ENCODE measurements at regions not wholly inside any gene's neighbourhood (a gene's known extent, or its start where the extent isn't known, plus 50 kb on each side); places are given as distances from the start of the nearest gene placed in this dataset.

DNA sequence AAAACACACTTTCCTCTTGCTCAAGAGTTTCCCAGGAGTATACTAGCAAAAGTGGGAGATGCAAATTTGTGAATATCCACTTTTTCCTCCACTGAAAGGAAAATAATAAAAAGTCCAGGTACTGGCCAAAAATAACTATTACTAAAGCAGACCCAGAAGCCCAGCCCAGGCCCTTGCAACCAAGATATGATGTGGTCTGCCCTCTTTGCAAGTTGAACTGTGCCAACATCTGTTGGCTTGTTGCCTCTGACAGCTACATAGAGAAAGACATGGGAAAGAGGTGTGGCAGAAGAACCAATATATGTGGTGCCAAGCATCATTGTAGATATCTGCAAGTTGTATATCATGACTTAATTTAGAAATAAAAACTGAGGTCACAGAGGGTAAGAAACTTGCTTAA is 78.4 kb upstream of the JAG1 start:
- intact Hi-C loops (cut with micrococcal nuclease; ENCODE audit: unreplicated experiment) (no loop called here), in situ Hi-C loops (cut with HindIII; ENCODE audit: extremely low pct_ligation_motif_present, low pct_unique_long_range_greater_than_20kb) (no loop called here)
- ATAC-seq (no peak), FAIRE-seq (no peak), DNase-seq (ENCODE audit: low spot score) (no peak)
- H3K27me3 ChIP-seq (ENCODE audit: control insufficient read depth in 1 of 2, insufficient read depth in 2 of 2, low read length in 2 of 2), result no peaks in the 10 kb centered on the region
- no peak for TF ChIP-seq HNRNPH1 (optimal IDR thresholded peaks at IDR 0.05; ENCODE audit: low read depth, low read length)
- TF ChIP-seq ZMYM2 (CRISPR knock-in tag; IDR thresholded peaks at IDR 0.05), result no peak
- TF ChIP-seq FOXJ3 (CRISPR knock-in tag; IDR thresholded peaks at IDR 0.05; ENCODE audit: borderline replicate concordance), result no peak
- TF ChIP-seq, protein P1, sequence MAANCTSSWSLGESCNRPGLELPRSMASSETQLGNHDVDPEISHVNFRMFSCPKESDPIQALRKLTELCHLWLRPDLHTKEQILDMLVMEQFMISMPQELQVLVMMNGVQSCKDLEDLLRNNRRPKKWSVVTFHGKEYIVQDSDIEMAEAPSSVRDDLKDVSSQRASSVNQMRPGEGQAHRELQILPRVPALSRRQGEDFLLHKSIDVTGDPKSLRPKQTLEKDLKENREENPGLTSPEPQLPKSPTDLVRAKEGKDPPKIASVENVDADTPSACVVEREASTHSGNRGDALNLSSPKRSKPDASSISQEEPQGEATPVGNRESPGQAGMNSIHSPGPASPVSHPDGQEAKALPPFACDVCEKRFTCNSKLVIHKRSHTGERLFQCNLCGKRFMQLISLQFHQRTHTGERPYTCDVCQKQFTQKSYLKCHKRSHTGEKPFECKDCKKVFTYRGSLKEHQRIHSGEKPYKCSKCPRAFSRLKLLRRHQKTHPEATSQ (CRISPR knock-in tag; IDR thresholded peaks at IDR 0.05; ENCODE audit: borderline replicate concordance), result no peak
- TF ChIP-seq ZNF350 (CRISPR knock-in tag; IDR thresholded peaks at IDR 0.05; ENCODE audit: borderline replicate concordance, low read depth), result no peak
- no peak for TF ChIP-seq ZNF567 (CRISPR knock-in tag; IDR thresholded peaks at IDR 0.05; ENCODE audit: borderline replicate concordance)
- no peak for TF ChIP-seq NR3C1 (CRISPR knock-in tag; IDR thresholded peaks at IDR 0.05)
- TF ChIP-seq SALL1 (CRISPR knock-in tag; IDR thresholded peaks at IDR 0.05), result no peak
- TF ChIP-seq FOXK1 (CRISPR knock-in tag; IDR thresholded peaks at IDR 0.05; ENCODE audit: borderline replicate concordance, low read depth), result no peak
- TF ChIP-seq, protein P2, sequence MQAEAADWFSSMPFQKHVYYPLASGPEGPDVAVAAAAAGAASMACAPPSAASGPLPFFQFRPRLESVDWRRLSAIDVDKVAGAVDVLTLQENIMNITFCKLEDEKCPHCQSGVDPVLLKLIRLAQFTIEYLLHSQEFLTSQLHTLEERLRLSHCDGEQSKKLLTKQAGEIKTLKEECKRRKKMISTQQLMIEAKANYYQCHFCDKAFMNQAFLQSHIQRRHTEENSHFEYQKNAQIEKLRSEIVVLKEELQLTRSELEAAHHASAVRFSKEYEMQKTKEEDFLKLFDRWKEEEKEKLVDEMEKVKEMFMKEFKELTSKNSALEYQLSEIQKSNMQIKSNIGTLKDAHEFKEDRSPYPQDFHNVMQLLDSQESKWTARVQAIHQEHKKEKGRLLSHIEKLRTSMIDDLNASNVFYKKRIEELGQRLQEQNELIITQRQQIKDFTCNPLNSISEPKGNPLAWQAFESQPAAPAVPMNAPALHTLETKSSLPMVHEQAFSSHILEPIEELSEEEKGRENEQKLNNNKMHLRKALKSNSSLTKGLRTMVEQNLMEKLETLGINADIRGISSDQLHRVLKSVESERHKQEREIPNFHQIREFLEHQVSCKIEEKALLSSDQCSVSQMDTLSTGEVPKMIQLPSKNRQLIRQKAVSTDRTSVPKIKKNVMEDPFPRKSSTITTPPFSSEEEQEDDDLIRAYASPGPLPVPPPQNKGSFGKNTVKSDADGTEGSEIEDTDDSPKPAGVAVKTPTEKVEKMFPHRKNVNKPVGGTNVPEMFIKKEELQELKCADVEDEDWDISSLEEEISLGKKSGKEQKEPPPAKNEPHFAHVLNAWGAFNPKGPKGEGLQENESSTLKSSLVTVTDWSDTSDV (CRISPR knock-in tag; IDR thresholded peaks at IDR 0.05), result no peak
- no peak for TF ChIP-seq TBL1XR1 (IDR thresholded peaks at IDR 0.05; ENCODE audit: borderline replicate concordance, low read length, partially characterized antibody)
- no peak for TF ChIP-seq XRCC5 (optimal IDR thresholded peaks at IDR 0.05; ENCODE audit: low read length)
- TF ChIP-seq ZSCAN21 (CRISPR knock-in tag; IDR thresholded peaks at IDR 0.05; ENCODE audit: borderline replicate concordance), result no peak
- TF ChIP-seq HNRNPL (IDR thresholded peaks at IDR 0.05; ENCODE audit: low read depth, low read length), result no peak
- no peak for TF ChIP-seq ZNF44 (CRISPR knock-in tag; IDR thresholded peaks at IDR 0.05)
- no peak overlapping the region for H3K4me2 ChIP-seq (ENCODE audit: low read depth, low read length)
- CTCF ChIA-PET (ENCODE audit: low intra/inter-chr PET ratio, low total read pairs), result no interaction called here
- no peaks in the 10 kb centered on the region for H3K9me3 ChIP-seq (ENCODE audit: low read length)
- no TSS peak for BruUV-seq (replicated peaks)
- H3K9ac ChIP-seq (ENCODE audit: insufficient read depth, low read depth, low read length), result no peak overlapping the region
- no peak overlapping the region for H3K4me3 ChIP-seq (replicated peaks in 1 of 3; ENCODE audit: insufficient read depth in 1 of 3, low read depth in 2 of 3, low read length in 3 of 3)
- H3K4me1 ChIP-seq (ENCODE audit: insufficient read depth, low read length), result peaks cover 4% of the 10 kb centered on the region; the same call in 1 of the 2 replicates
- H3K79me2 ChIP-seq (ENCODE audit: insufficient read depth, low read length), result no peaks in the 10 kb centered on the region
- no peaks in the 10 kb centered on the region for H3K36me3 ChIP-seq (replicated peaks in 1 of 2; ENCODE audit: control insufficient read depth in 1 of 2, insufficient read depth in 2 of 2, low read length in 2 of 2)
- H3K27ac ChIP-seq (ENCODE audit: extremely low read length, insufficient read depth, low read length), result no peak overlapping the region
- POLR2A ChIA-PET, result interaction anchor here (1.7 kb wide), 1 partner anchor 81 kb away, joined by 3 read pairs; no protein-coding TSS in a partner anchor
- no peak overlapping the region for H2AFZ ChIP-seq (ENCODE audit: low read length)
- no peaks in the 10 kb centered on the region for H4K20me1 ChIP-seq (ENCODE audit: insufficient read depth, low read length)
